Inferior parietal cortex (tissue), 1 donor: ENCODE measurements at regions not wholly inside any gene's neighbourhood (a gene's known extent, or its start where the extent isn't known, plus 50 kb on each side); places are given as distances from the start of the nearest gene placed in this dataset.
"Not testable (repeated sequence)": the region's sequence is repeated elsewhere in the genome, so short reads cannot be mapped to it uniquely, and the experiment has no call there.

Source experiments
- DNase-seq: peaks from one replicate; pipeline ENCODE4 v3.0.0-alpha.2; 2016; ENCODE audit errors: extremely low spot score

DNA sequence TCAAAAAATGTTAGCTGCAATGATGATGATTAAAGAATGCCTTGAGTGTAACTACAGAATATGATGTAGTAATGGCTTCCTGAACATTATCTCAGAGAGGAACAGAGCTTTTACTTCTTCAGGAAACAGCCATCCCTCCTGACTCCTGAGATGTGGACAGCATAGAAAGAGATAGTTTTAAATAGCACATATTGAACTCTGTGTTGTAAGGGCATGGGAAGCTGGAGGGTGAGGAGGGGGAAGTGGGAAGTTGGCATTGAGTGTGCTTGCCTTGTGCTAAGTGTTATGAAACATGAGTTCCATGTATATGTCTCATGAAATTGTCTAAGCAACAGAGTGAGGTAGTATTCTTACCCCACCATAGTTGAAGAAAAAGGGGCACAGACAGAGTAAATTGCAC, 161.5 kb upstream of the SLC28A3 start:
- DNase-seq: no peak

DNA sequence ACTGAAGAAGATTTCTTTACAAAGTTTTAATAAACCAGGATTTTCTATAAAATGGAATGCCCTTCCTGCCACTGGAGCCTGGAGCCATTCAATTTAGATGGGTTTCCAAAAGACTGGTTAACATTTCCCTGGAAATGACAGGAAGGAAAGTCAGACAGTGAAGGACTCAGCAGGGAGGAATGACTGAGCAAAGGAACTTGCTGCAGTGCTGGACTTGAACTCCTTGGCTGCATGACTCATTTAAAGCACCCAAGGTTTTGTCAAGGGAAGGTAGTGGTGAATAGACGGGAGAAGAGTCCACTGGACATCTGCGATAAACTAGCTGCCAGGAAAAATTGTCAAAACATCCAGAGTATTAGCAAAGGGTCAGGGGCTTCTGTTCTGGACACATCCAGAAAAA, 163.8 kb upstream of the SLC28A3 start:
- DNase-seq: no peak

- no peak for DNase-seq
Measured at GRCh38 chr9:84511651-84512050, 157.9 kb upstream of the NTRK2 start.

DNA sequence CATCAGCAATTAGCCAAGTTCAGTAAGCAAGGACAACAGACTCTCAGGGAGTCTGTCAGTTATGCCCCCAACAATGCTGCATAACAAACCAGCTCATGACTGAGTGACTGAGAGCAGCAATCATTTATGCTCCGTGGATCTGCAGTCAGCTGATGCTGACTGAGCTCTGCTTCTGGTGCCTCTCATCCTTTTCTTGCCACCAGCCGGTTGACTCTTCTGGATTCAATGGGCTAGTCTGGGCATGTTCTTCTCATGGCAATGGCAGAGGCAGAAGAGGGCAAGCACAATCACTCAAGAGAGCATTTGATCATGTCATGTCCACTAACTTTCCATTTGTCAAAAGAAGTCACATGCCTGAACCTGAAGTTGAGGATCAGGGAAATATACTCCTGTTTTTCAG, 157.0 kb upstream of the NTRK2 start:
- DNase-seq: no peak

- no peak for DNase-seq
Measured at GRCh38 chr9:84513473-84513872, 156.1 kb upstream of the NTRK2 start.

DNA sequence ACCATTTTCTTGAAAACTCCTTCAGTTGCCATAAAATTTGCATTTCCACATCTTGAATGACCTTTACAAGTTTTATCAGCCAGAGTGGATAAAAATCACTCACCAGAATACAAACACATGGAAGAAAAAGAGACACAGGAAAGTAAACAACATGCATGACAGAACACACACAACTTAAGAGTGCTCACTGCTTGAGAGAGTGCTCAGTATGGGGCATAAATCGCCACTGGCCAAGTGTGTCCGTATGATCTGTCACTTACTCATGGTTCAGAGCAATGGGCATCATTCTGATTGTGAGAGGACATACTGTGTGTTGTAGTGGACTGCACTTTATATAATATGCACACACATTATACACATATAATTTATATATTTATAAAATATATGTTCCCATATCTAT, 155.6 kb upstream of the NTRK2 start:
- DNase-seq: no peak

GRCh38 chr9:84514421-84514820, 155.1 kb upstream of the NTRK2 start:
- no peak for DNase-seq

GRCh38 chr9:84517026-84517425, 152.5 kb upstream of the NTRK2 start:
- DNase-seq: no peak

DNA sequence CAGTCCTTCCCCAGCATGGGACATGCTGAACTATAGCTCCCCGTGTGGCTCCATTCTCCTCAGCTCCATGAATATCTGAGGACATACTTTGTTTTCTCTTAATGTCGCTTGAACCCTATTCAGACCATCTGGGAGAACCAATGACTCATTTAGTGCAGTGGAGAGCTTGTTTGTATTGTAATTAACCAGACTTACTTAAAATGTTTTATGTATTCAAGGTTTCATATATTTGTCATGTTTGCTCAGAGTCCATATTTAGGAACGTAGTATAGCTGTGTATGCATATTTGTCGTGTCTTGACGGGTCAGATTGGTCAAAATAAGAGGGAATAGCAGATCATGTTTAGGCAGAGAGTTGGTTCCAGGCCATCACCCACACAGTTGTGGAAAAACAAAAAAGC, 150.1 kb upstream of the NTRK2 start:
- DNase-seq: no peak

- DNase-seq: no peak
Measured at GRCh38 chr9:84521208-84521607, 148.3 kb upstream of the NTRK2 start.

DNA sequence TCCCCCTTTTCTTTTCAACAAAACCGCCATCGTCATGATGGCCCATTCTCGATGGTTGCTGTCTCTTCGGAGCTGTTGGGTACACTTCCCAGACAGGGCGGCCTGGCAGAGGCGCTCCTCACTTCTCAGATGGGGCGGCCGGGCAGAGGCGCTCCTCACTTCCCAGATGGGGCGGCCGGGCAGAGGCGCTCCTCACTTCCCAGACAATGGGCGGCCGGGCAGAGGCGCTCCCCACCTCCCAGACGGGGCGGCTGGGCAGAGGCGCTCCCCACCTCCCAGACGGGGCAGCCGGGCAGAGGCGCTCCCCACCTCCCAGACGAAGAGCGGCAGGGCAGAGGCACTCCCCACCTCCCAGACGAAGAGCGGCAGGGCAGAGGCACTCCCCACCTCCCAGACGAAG, 143.3 kb upstream of the NTRK2 start:
- not testable (repeated sequence) for DNase-seq

DNA sequence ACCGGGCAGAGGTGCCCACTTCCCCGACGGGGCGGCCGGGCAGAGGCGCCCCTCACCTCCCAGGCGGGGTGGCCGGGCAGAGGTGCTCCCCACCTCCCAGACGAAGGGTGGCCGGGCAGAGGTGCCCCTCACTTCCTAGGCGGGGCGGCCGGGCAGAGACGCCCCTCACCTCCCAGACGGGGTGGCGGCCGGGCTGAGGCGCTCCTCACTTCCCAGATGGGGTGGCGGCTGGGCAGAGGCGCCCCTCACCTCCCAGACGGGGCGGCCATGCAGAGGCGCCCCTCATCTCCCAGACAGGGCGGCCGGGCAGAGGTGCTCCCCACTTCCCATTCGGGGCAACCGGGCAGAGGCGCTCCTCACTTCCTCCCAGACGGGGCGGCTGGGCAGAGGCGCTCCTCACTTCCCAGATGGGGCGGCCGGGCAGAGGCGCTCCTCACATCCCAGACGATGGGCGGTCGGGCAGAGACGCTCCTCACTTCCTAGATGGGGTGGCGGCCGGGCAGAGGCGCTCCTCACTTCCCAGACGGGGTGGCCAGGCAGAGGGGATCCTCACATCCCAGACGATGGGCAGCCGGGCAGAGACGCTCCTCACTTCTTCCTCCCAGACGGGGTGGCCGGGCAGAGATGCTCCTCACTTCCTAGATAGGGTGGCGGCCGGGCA, 142.3 kb upstream of the NTRK2 start:
- not testable (repeated sequence) for DNase-seq

GRCh38 chr9:84535973-84536372, 133.6 kb upstream of the NTRK2 start:
- not testable (repeated sequence) for DNase-seq

DNA sequence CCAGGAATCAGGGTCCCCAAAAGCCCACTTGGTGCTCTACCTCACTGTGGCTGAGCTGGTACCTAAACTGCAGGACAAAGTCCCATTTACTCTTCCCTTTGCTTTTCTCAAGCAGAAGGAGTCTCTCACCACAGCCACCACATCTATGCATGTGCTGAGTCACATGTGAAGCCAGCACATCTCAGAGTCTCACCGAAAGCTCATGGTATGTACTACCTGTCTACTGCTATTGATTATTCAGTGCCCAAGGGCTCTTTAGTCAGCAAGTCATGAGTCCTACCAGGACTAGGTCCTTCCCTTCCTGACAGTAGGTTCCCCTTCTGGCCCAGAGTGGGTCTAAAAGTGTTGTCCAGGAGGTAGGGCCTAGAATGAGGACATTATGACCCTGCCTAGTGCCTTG, 130.7 kb upstream of the NTRK2 start:
- DNase-seq: no peak

- no peak for DNase-seq
Measured at GRCh38 chr9:84542554-84542953, 127.0 kb upstream of the NTRK2 start.

DNA sequence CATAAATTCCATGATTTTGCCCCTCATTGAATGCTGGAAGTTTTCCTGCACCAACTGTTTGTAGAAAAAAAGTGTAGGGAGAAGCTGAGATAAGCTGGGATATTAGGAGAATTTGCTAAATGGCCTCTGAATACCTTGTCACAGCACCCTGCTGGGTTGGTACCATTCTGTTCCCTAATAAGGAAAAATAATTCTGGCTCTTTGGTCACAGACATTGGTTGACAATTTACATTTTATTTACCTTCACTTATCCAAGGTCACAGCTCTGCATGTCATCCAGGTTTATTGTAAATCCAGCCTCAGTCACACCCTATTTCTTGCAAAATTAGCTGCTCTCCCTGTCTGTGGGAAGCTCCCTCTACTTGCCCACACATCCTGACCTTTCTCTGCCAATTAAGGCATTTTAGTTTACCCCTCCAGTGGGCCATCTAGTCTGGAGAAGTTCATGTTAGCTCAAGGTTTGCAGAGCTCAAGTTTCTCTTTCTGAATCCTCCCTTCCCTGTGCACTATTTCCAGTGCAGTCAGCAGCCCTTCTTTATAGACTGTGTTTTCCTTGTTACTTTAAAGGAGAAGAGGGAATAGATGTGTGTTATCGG, 115.4 kb upstream of the NTRK2 start:
- no peak for DNase-seq

DNA sequence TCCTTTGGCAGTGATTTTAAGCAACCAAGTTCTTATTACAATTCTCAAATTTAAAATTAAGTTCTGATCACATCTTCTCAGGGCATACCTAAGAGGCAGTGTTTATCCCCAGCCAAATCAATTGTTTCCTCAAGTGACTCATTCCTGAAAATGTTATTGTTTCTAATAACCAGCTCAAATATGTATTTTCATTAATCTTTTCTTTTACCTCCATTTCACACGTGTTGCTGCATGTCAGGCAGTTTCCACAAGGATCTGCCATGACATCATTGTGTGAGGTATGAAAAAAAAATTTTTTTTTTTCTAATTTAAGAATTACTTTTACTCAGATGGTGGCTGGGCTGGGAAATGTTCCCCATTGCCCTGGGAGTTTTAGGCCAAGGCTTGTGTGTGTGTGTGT, 113.0 kb upstream of the NTRK2 start:
- DNase-seq: no peak

DNA sequence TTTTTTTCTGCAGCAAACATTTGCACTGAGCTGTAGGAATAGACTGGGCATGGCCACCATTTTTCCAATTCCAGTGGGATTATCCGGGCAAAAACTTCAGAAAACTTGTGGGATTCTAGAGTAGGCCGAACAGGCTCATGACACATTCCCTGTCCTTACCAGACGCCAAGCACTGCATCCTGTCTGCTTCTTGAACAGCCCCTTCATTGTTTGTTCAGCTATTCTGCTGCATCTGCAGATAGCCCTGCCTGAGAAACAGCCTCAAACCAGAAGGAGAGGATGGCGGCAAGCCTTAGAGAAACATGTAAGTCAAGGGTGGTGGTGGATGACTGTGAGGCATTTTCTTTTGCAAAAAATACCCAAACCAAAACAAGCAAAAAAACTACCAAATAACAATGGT, 111.8 kb upstream of the NTRK2 start:
- DNase-seq: no peak

- DNase-seq: no peak
Measured at GRCh38 chr9:84563691-84564090, 105.8 kb upstream of the NTRK2 start.

DNA sequence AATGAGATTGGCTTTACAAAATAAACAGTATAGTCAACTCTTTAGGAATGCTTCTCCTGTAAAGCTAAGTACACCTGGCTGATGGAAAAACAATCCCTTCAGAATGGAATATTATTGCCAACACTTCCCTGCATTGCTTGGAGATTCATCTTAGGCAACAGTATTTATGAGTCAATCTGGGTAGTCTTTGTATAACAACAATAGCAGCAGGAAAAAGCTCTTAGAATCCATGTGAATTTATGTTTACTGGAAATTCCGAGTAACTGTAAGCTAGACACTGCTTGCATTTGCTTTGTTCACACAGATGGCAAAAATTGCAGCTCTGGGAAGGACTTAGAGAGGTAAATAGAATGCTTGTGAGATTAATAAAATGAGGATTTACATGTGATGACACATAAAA, 101.7 kb upstream of the NTRK2 start:
- no peak for DNase-seq

- no peak for DNase-seq
Measured at GRCh38 chr9:84570482-84571154, 98.9 kb upstream of the NTRK2 start.

DNA sequence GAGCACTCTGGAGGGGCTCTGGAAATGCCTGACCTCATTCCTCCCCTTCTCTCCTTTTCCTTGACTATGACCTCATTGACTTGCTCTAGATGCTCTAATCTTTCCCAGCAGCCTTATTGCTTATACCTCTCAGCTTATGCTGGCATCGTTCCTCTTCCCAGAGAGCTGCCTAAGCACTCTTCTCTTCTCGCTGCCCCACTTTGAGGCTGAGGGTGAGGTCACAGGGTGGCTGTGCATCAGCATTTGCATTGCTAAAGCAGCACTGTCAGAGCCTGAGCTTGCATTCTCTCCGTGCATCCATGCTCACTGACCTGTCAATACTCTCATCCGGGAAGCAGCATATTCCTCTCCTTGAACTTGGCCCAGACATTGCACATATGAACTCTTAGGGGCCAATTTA, 96.4 kb upstream of the NTRK2 start:
- DNase-seq: no peak

DNA sequence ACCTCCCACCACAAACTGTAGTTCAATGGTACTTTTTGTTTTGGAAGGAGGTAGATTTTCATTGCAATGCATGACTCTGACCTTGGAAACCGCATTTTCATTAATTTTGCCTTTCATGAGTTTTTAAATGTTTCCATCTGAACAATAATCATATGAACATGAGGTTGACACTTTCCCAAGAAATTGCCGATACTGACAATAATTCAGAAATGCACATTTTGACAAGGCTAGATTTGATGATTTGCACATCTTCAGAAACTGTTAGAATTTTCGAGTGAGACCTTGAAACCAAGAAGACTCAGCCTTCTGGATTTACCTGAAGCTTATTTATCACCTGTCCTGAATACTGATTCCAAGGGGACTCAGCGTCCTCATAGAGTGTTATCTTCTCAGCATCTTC, 93.8 kb upstream of the NTRK2 start:
- DNase-seq: no peak
